Skin of body (tissue), 1 donor: ENCODE measurements at regions not wholly inside any gene's neighbourhood (a gene's known extent, or its start where the extent isn't known, plus 50 kb on each side); places are given as distances from the start of the nearest gene placed in this dataset.

ENCODE experiments used
- DNase-seq: peaks from one replicate; lab custom pipeline; 2025; lab: John Stamatoyannopoulos, UW

DNA sequence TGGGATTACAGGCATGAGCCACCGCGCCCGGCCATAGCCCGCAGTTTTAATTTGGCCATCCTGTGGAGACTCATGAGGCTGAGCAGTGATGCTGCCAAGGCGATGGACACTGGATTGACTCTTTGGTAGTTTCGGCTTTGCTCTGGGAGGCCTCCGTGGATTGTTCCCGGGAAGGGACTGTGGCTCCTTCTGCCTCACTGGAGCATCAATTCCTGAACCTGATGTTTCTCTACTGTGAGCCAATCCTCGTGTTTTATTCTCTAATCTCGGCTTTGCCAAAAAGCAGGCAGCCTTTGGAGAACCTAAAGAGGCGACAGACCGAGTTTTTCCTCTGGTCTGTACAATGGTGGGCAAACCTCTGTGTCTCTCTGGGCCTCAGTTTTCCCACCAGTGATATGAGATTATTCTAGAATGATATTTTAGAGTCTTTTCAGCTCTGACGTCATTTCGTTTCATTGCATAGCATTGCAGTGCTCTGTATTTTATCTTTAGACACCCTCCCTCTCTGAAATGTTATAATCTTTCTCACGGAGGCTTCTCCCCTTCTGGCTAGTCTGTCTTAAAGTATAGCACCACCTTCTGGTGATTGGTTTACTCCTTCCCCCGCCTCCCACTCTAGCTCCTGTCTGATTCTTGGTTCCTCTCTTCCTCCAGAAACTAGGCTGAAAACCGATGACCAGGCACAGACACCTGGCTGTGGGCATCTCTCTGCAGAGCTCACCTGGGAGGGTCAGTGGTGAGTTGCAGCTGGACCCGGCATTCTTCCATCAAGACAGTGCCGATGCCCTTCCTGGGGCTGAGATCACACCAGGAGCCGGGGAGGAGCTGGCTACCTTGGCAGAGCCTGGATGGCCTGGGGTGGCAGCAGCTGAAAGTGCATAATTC is 341.3 kb downstream of the MYCN start:
- peak; percentile 3 for DNase-seq

DNA sequence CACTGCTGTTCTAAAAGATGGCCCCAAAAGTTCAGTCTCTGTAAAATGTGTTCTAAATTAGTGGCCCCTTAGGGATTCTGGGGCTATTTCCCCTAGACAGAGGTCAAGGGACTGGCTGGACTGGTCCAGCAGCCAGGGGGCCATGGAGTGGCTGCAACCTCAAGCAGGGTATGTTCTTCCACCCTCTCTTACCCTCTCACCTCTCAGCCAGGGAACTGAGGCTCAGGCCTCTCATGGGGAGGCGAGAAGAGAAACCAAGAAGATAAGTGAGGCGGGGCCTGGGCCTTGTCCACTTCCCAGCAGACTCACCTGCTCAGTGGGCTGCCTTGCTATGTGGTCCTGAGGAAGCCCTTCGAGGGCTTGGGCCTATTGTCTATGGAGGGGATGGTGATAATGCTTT is 339.7 kb downstream of the MYCN start:
- DNase-seq, result no peak

DNA sequence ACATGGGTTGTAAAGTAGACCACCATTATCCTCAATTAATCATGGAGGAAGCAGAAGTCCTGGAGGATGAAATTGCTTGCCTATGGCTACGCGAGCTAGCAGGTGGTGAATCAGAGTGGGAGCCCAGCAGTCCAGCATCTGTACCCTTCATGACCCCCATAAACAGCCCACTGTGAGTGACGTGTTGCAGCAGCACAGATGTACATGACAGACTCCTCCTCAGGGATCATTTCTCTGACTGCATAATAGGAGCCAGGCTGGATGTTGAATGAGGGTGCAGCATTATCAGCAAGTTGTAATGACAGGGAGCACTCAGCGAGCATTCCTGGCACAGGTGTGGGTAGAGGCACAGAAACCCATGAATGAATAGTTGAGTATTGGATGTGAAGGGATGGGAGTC is 339.3 kb downstream of the MYCN start:
- DNase-seq, result no peak

DNA sequence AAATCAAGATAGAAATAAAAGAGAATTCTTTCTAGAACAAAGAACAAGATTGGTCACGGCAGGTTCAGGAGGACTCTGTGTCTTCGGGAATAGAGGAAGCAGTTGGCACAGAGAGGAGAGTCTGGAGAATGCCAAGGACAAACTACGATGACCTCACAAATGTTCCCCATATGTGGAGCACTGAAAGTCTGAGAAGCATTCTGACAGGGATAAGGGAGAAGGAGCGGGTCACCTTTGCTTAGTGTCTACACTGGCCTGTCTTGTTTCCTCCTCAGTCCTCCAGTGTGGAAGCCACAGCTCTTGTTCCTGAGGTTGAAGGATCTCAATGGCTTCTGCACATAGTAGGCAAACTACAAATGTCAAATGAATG is 338.8 kb downstream of the MYCN start:
- DNase-seq, result no peak

DNA sequence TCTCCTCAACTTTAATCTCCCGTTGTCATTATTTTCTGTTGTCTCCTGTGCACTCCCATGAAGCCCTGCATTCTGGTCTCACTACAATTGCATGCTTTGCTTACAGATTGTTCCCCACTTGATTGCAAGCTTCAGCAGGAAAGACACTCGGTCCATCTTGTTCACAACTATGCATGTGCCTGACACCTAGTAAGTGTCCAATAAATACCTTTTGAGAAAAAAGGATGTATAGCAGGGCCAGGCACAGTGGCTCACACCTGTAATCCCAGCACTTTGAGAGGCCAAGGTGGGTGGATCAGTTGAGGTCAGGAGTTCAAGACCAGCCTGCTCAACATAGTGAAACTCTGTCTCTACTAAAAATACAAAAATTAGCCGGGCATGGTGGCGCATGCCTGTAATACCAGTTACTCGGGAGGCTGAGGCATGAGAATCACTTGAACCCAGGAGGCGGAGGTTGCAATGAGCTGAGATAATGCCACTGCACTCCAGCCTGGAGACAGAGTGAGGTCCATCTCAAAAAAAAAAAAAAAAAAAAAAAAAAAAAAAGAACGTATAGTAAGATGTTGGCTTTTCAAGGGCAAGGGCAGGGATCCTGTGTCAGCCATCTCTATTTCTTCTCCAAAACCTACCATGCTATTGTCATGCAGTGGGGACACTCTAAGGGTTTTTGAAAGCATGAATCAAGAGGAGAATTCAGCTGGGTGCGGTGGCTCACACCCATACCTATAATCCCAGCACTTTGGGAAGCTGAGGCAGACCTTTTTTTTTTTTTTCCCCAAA is 338.3 kb downstream of the MYCN start:
- no peak for DNase-seq

DNA sequence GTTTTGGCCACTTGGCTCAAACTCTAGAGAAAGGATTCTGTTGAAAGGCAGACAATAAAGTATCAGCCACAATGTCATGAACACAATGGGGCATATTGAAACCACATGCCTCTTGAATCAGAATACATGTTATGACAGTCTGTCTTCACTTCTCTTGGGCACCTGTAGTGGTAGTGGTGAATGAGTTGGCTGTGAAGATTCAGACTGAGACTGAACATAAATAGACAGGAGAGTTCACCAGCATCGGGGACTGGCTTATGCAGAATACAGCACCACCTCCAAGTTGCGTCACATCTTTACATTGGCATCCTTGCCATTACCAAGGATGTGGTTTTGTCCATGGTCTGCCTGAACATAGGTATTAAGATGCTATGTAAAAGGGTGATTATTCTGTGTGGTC is 336.8 kb downstream of the MYCN start:
- no peak for DNase-seq

DNA sequence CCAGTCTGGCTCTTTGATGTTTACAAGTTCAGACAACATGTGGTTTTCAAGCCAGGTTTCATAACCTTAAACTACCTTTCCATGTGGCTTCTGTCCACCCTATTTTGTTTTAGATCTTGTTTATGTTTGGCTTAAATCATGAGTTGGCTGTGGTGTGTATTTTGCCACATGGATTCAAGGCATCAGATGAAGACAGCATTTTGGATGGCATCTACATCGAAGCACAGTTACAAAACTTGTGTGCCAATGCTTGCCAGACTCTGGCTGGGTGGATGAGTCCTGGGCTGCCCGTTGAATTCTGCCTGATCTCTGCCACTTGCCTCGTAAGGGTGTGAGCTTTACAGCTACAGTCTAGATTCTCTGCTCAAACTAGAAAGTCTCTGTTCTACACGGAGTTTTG is 335.3 kb downstream of the MYCN start:
- no peak for DNase-seq

DNA sequence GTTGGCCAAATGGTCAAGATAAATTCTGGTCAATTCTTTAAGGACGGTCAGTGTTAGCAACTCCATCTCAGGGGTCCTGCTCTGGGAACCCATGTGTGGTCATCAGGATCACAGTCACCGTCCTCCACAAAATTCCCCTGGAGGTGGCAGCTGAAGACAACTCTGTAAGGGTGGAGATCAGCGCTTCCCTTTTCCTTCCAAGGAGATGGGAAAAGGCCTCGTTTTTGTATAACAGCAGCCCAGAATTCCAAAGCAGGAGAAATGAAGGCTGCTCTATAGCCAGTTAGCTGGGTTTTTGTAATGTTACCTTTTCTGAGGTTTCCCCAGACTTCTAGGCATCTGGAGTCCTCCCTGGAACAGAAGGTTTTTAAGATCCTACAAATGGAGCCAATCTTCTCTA is 334.8 kb downstream of the MYCN start:
- DNase-seq, result no peak

DNA sequence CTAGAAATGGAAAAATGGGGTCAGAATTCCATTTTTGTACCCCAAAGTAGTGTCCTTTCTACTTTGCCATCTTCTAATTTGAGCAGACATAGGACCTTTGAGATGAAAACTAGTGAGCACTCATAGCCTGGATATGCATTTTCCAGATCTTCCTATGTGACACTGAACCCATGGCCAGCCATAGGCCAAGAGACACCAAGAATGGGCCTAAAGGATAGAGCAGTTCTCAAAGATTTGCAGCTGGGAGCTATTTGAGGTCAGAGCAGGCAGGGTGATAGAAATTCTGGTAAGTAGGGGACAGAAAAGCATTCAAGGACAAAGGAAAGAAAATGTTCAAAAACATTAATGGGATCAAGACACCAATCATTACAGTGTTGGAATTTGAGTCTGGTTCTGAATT is 332.8 kb downstream of the MYCN start:
- no peak for DNase-seq

DNA sequence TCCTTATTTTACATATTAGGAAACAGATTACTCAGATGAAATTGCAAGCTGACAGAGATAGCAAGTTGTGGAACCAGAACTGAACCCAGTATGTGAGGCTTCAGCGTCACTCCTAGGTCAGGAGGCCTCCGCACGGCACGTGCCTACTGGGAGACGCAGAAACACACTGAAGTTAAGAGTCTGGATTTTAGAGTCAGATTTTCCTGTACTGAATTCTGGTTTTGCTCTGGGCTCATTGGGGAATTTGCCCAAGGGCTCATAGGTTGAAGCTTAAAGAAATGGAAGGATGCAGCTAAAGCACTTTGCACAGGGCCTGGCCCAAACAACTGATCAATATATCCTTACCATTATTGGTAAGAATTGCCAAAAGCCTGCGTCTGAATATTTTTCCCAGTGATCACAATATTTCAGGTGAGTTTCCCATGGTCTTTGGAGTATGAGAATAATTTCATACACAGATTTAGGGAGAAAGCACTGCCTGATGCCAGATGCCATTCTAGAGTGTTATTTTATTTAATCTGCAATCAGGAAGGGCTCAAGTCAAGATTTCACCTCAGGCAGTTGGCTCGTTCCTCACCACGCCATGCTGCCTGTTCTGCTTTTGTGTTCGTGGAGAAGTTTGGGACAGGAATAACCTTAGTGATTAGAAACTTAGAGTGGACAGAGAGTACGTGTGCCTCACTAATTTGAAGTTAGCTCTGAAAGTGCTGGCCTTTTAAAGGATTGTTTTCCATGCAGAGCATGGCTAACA is 331.9 kb downstream of the MYCN start:
- DNase-seq, result no peak

DNA sequence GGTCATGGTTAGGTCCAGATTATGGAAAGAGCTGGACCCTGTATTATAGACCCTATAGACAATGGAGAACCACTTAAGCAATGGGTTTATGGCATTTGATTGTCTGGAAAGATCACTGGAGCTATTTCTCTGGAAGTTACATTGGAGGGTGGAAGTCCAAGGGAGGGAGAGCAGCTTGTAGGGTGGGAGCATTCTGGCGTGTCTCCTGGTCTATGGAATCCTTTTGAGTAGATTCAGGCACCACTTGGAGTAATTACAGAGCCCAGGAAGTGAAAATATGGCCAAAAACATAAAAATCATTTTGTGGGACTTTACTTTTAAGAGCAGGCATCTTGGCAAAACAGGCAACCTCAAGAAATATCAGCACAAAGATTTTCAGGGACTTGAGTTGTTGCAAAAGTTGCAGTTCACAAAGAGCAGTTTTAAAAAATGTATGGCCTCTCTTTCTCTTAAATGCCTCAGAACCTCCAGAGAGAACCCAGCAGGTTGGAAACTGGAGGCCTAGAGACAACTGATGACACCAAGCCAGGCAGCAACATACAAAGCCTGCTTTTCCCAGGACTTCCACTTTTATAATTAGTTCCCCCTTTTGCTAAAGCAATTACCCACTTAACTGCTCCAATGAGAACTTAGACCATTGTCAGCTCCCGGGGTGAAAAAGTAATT is 331.0 kb downstream of the MYCN start:
- no peak for DNase-seq

DNA sequence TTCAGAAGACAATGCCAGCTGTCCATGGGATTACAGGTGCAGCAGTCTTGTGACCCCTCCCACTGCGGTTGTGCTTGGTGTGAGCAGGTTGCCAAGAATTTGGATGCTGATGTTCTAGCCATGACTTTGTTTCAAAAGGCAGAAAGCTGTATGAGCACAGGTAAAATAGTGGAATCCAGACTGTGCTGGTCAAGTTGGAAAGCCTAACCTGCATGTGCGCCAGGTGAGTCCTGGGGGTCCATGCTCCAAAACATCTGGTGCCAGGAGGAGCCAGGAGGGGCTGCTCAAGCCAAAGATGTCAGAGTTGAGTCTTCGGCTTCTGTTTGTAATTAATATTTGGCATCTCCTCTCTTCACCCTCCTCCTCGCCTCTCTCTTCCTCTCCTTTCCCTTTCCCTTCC is 330.1 kb downstream of the MYCN start:
- DNase-seq, result no peak

DNA sequence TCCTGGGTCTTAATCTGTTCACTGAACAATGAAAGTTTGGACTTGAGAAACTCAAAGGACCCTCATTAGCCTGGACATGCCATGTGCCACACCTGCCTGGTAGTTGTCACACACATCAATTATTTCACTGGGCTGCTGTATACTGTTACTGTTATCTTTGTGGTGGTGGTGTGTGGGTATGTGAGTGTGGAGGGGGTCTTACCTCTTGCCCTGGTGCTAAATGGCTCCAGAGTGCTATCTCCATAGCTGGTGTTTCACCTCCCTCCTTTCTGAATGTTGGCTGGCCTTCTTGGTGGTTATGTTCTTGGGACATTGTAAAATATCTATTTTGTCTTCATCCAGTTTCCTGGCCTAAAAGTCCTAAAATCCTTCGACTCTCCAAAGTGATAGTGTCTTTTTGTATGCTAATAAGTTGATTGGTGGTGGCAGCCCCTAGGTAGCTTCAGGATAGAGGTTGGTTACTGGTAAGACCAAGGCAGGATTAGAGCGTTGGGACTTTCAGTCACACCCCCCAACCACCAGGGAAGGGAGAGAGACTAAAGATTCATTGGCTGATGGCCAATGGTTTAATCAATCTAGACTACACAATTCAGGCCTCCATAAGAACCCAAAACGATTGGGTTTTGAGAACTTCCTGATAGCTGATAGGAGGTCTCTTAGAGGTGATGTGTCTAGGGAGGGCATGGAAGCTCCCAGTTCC is 328.1 kb downstream of the MYCN start:
- no peak for DNase-seq

DNA sequence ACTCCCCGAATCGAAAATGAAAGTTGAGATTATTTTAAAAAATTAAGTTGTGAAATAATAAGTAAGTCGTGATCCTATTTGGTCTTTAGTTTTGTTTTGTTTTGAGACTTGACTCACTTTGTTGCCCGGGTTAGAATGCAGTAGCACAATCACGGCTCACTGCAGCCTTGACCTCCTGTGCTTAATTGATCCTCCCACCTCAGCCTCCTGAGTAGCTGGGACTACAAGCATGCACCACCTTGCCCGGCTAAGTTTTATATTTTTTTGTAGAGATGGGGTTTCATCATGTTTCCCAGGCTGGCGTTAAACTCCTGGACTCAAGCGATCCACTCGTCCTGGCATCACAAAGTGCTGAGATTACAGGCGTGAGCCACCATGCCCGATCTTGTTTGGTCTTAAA is 326.2 kb downstream of the MYCN start:
- DNase-seq, result no peak

DNA sequence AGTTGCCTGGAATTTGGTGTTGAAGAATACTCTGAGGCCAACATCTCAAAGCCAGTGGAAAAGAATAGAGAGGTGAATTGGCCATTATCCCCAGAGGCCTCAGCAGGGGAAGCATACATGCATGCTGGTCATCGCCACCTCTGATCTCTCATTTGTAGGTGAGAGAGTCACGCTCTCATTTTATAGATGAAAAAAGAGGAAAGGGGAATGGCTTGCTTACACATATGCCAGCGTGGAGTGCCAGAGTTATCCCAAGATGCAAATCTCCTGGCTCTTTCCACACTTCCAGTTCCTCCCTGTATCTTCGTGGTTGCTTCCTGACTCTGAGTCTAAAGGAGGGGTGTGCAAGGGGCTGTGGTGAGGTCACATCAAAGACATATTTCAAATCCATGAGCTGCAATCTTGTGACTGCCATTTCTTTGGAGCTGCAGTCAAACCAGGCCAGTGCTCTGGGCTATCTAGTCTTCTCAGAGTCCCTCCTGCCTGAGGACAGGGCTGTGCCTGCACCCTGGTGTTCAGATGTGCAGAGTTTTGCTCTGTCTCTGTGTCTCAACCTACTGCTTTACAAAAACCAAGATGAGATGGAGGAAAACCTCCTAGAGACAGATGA is 324.7 kb downstream of the MYCN start:
- DNase-seq, result no peak

DNA sequence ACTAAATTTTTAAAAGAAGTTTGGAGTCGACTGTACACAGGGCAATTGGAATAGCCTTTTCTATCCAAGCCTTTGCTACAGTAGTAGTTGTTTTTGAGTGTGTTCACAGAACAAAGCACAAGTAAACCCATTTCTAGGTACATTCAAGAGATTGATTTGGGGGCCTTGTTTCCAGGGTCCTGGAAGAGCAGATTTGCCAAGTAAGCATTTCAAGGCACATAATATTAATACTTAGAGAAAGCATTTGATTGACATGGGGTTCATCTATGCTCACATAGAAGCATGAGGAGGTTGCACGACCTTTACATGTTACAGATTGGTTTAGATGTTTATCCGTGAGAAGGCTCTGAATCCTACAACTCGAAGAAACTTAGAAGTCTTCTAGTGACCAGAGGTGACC is 324.1 kb downstream of the MYCN start:
- no peak for DNase-seq

DNA sequence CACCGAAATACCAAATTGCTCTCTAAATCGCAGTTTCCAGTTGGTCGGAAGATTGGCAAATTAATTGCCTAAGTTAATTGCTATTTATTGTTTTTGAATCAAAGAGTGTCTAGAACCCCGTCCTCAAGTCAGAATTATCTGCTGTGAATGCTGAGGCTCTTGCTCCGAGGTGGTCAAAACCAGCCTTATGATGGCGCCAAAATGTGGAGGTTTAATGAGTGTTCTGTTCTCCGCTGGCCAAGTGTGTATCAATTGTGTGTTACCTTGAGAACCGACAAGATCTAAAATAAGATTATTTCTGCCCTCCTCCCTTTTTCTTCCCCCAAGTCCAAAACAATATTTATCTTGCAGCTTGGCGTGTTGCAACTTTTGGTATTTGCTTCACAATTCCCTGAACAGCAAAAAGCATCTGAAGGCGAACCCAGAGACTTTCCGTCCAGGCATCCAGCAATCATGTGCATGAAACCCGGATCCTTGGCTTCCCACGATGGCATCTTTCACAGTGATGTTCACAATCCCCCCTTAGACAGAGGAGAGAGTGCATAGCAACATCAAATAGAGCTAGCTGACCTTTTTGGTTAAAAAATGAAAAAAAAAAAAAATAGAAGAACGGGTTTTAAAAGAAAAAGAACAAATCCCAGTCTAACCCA is 323.0 kb downstream of the MYCN start:
- no peak for DNase-seq

DNA sequence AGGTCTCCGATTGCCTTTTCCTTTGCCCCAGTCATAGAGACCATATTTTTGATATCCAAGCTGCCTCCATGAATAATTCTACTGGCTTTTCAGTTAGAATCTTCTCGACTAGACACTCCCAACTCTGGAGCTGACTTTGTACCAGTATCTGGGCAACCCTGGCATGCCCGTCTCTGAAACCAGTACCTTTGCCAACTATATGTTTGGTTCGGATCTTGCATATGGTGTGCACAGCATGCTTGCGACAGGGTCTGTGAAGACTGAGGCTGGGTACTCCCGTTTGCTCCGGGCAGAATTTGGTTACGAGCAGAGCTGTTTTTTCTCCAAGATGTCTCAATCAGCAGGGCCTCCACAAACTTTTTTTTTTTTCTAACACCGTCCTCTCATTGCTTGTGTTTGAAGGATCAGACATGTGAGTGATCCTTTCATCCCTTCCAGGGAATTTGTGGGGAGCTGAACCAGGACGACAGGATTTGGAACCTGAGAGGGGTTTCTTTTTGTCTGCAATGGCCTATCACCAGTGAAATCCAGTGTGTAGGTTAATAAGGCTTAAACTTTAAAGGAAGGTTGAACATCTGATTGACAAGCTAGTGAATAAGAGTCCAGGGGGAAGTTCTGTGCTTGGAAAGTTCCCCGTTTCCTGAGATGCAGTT is 322.3 kb downstream of the MYCN start:
- DNase-seq, result no peak

DNA sequence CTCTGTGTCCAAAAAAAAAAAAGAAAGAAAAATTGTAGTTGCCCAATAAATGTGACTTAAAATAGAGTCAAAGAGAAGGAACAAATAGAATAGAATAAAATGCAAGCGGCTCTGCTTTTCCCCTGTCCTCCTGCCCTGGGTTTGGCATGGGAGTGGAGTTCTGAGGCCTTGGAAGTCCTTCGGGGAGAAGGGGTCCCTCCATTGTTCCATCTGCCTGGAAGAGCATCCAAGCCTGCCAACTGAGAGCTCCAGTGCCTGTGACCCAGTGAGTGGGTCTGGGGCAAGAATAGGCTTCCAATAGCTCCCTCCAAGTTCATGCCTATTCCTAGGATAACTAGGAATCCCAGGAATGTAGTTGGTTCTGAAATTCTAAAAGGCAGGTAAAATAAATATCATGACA is 321.4 kb downstream of the MYCN start:
- no peak for DNase-seq

DNA sequence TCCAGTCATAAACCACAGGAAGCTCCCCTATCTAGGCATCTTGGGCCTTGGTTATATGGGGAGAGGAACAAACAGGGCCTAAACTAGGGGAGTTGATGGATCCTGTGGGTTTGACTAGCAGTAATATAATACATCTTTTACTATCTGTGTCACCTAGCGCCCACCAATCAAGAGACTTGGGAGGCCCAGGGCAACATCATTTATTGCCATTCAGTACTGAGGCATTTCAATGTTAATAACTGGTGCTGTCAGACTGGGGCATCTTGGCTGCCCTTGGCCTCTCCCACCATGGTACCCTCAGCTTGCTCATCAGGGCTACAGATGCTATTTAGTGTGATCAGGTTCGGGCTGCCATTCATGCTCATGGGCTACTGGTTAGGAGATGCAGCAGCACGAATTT is 320.7 kb downstream of the MYCN start:
- no peak for DNase-seq
